MM.1S (cell line): ENCODE measurements at regions not wholly inside any gene's neighbourhood (a gene's known extent, or its start where the extent isn't known, plus 50 kb on each side); places are given as distances from the start of the nearest gene placed in this dataset.

Experiments
- EZH2 ChIP-seq: fragments of 300-600 bp; sonication (generic); optimal IDR thresholded peaks from 2 replicates; pipeline ENCODE3; 2017; ENCODE audit warnings: low read depth, mild to moderate bottlenecking, antibody characterized with exemption, low read length, mixed read lengths
- EZH2phosphoT487 ChIP-seq: fragments of 300-600 bp; sonication (generic); IDR thresholded peaks from 2 replicates; pipeline ENCODE4 v1.6.1; 2018; ENCODE audit warnings: antibody characterized with exemption, low read length
- TF ChIP-seq, protein P1 (sequence below): fragments of 300-600 bp; sonication (generic); IDR thresholded peaks from 2 replicates; pipeline ENCODE4 v1.5.1; 2016; ENCODE audit warnings: antibody characterized with exemption, low read length, mixed read lengths

DNA sequence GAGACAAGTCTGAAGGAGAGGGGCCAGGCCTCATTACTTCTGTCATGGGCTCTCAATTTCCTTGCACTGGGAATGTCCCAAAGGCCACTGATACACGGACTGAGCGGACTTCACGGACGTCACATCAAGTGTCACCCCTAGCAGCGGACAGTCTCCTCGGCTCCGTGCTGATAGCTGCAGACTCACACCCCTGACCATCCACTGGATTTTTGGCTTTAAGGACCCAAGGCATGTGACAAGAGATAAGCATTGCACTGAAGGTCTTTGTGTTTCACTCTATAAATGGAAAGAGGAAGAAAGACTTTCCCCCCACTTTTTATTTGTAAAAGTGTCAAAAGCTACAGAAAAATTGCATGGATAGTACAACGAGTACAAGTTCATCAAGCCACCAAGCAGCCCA, 200.4 kb upstream of the FGGY start:
- TF ChIP-seq, protein P1, sequence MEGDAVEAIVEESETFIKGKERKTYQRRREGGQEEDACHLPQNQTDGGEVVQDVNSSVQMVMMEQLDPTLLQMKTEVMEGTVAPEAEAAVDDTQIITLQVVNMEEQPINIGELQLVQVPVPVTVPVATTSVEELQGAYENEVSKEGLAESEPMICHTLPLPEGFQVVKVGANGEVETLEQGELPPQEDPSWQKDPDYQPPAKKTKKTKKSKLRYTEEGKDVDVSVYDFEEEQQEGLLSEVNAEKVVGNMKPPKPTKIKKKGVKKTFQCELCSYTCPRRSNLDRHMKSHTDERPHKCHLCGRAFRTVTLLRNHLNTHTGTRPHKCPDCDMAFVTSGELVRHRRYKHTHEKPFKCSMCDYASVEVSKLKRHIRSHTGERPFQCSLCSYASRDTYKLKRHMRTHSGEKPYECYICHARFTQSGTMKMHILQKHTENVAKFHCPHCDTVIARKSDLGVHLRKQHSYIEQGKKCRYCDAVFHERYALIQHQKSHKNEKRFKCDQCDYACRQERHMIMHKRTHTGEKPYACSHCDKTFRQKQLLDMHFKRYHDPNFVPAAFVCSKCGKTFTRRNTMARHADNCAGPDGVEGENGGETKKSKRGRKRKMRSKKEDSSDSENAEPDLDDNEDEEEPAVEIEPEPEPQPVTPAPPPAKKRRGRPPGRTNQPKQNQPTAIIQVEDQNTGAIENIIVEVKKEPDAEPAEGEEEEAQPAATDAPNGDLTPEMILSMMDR, result no peak
- TF ChIP-seq EZH2 (no peak), EZH2phosphoT487 (no peak)
